HEK293T (cell line): ENCODE measurements at regions not wholly inside any gene's neighbourhood (a gene's known extent, or its start where the extent isn't known, plus 50 kb on each side); places are given as distances from the start of the nearest gene placed in this dataset.
"Not testable (repeated sequence)": the region's sequence is repeated elsewhere in the genome, so short reads cannot be mapped to it uniquely, and the experiment has no call there.

Experiments used
- ELF4 ChIP-seq: fragments of 450-650 bp; IDR thresholded peaks from 2 replicates; pipeline ENCODE4 v1.6.1; 2017; ENCODE audit warnings: antibody characterized with exemption
- FOXA1 ChIP-seq: fragments of 450-650 bp; IDR thresholded peaks from 2 replicates; pipeline ENCODE4 v1.6.1; 2016; ENCODE audit warnings: mild to moderate bottlenecking
- FOXK2 ChIP-seq: fragments of 450-650 bp; IDR thresholded peaks from 2 replicates; pipeline ENCODE4 v1.6.1; 2016; ENCODE audit warnings: mild to moderate bottlenecking
- FOXM1 ChIP-seq: fragments of 450-650 bp; IDR thresholded peaks from 2 replicates; pipeline ENCODE4 v1.6.1; 2017; ENCODE audit warnings: mild to moderate bottlenecking, borderline replicate concordance
- NFRKB ChIP-seq: fragments of 450-650 bp; IDR thresholded peaks from 2 replicates; pipeline ENCODE4 v1.6.1; 2016; ENCODE audit warnings: mild to moderate bottlenecking, moderate library complexity
- PKNOX1 ChIP-seq: fragments of 450-650 bp; IDR thresholded peaks from 2 replicates; pipeline ENCODE4 v1.6.1; 2016
- SUZ12 ChIP-seq: fragments of 450-650 bp; IDR thresholded peaks from 2 replicates; pipeline ENCODE4 v1.6.1; 2016; ENCODE audit warnings: mild to moderate bottlenecking
- TARDBP ChIP-seq: fragments of 450-650 bp; IDR thresholded peaks from 2 replicates; pipeline ENCODE4 v1.6.1; 2016

DNA sequence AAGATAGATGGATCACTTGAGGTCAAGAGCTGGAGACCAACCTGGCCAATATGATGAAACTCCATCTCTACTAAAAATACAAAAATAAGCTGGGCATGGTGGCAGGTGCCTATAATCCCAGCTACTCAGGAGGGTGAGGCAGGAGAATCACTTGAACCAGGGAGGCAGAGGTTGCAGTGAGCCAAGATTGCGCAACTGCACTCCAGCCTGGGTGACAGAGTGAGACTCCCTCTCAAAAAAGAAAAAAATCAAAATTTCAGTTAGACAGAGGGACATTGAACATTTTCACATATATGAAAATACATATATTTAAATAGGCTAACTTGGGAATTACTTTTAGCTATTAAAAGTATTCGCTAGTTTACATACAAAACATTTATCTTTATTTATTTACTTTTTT, 293.6 kb upstream of the KCNH7 start:
- not testable (repeated sequence) for TF ChIP-seq ELF4, FOXK2, SUZ12, PKNOX1, FOXA1, NFRKB, FOXM1, TARDBP
